ENCODE measurements at regions not wholly inside any gene's neighbourhood (a gene's known extent, or its start where the extent isn't known, plus 50 kb on each side); places are given as distances from the start of the nearest gene placed in this dataset.

GRCh38 chr5:5039918-5040317, 100.2 kb upstream of the ADAMTS16 start:
- Mint-ChIP-seq H3K36me3 (no peaks in the 10 kb centered on the region), H3K9me3 (peaks cover 0 to 5% (median 1%) of the 10 kb centered on the region in 5 donors), H3K4me3 (no peak overlapping the region), H3K27me3 (no peaks in the 10 kb centered on the region), H3K27ac (no peak overlapping the region), H3K4me1 (no peaks in the 10 kb centered on the region)
- no peak overlapping the region for H3K4me3 ChIP-seq (ENCODE audit: low read length)
- no peaks in the 10 kb centered on the region for H3K9me3 ChIP-seq (ENCODE audit: low read length)
- no peaks in the 10 kb centered on the region for H3K4me1 ChIP-seq (ENCODE audit: insufficient read depth, low read length)
- H3K27me3 ChIP-seq (ENCODE audit: insufficient read depth, low read length, poor library complexity, severe bottlenecking), result no peaks in the 10 kb centered on the region
- DNase-seq, result no peak
- ChIA-PET POLR2A (no interaction called here), CTCF (no interaction called here)
- H3K36me3 ChIP-seq (ENCODE audit: insufficient read depth, low read length), result no peaks in the 10 kb centered on the region
- H3K27ac ChIP-seq (ENCODE audit: low read depth, low read length), result no peak overlapping the region

GRCh38 chr5:5040712-5041111, 99.4 kb upstream of the ADAMTS16 start:
- CTCF ChIA-PET, result no interaction called here
- no peak overlapping the region for H3K4me3 Mint-ChIP-seq
- Histone ChIP-seq H3K4me3 (ENCODE audit: low read length) (no peak overlapping the region), H3K36me3 (ENCODE audit: insufficient read depth, low read length) (no peaks in the 10 kb centered on the region), H3K27ac (ENCODE audit: low read depth, low read length) (no peak overlapping the region), H3K4me1 (ENCODE audit: insufficient read depth, low read length) (no peaks in the 10 kb centered on the region), H3K27me3 (ENCODE audit: insufficient read depth, low read length, poor library complexity, severe bottlenecking) (no peaks in the 10 kb centered on the region), H3K9me3 (ENCODE audit: low read length) (no peaks in the 10 kb centered on the region)
- H3K36me3 Mint-ChIP-seq, result no peaks in the 10 kb centered on the region
- no peak overlapping the region for H3K27ac Mint-ChIP-seq
- POLR2A ChIA-PET, result no interaction called here
- no peak for DNase-seq
- H3K9me3 Mint-ChIP-seq, result peaks cover 0 to 5% (median 1%) of the 10 kb centered on the region in 5 donors
- no peaks in the 10 kb centered on the region for H3K4me1 Mint-ChIP-seq
- no peaks in the 10 kb centered on the region for H3K27me3 Mint-ChIP-seq

DNA sequence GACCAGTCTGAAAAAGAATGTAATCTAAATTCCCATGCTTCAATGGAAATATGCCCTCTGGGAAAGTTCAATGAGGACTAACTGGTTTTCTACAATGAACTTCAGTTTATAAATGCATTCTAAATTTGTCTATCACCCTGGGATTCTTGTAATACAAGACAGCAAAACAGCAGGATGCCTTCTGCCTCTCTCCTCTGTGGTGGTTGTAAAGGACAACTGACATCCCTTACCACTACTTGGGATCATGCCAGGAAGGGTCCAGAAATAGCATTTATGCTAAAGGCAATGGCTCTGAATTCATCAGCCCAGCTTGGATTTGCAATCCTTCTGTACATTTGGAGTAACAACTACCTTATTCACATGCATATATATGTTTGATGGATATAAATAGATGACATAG, 97.3 kb upstream of the ADAMTS16 start:
- no peaks in the 10 kb centered on the region for H3K27me3 Mint-ChIP-seq
- H3K4me1 Mint-ChIP-seq, result no peaks in the 10 kb centered on the region
- Histone ChIP-seq H3K4me3 (ENCODE audit: low read length) (no peak overlapping the region), H3K4me1 (ENCODE audit: insufficient read depth, low read length) (no peaks in the 10 kb centered on the region), H3K27me3 (ENCODE audit: insufficient read depth, low read length, poor library complexity, severe bottlenecking) (no peaks in the 10 kb centered on the region), H3K36me3 (ENCODE audit: insufficient read depth, low read length) (no peaks in the 10 kb centered on the region), H3K9me3 (ENCODE audit: low read length) (no peaks in the 10 kb centered on the region), H3K27ac (ENCODE audit: low read depth, low read length) (no peak overlapping the region)
- peaks cover 0 to 3% (median 0%) of the 10 kb centered on the region in 5 donors for H3K9me3 Mint-ChIP-seq
- H3K27ac Mint-ChIP-seq, result no peak overlapping the region
- H3K36me3 Mint-ChIP-seq, result no peaks in the 10 kb centered on the region
- no peak overlapping the region for H3K4me3 Mint-ChIP-seq
- POLR2A ChIA-PET, result no interaction called here
- DNase-seq, result no peak
- CTCF ChIA-PET, result no interaction called here

DNA sequence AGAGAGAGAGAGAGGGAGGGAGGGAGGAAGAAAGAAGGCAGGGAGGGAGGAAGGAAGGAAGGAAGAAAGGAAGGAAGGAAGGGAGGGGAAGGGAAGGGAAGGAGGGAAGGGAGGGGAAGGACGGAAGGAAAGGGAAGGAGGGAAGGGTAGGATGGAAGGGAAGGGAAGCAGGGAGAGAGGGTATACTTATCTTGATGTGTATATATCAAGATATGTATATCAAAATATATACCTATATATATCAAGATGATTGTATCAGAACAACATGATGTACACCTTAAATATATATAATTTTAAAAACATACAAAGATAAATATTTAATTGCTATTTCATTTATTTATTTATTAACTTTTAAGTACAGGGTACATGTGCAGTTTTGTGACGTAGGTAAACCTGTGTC, 96.8 kb upstream of the ADAMTS16 start:
- ChIA-PET CTCF (no interaction called here), POLR2A (no interaction called here)
- H3K27me3 ChIP-seq (ENCODE audit: insufficient read depth, low read length, poor library complexity, severe bottlenecking), result no peaks in the 10 kb centered on the region
- no peak overlapping the region for H3K27ac Mint-ChIP-seq
- H3K36me3 Mint-ChIP-seq, result no peaks in the 10 kb centered on the region
- peaks cover 0 to 3% (median 0%) of the 10 kb centered on the region in 5 donors for H3K9me3 Mint-ChIP-seq
- no peaks in the 10 kb centered on the region for H3K36me3 ChIP-seq (ENCODE audit: insufficient read depth, low read length)
- DNase-seq, result no peak
- no peaks in the 10 kb centered on the region for H3K4me1 Mint-ChIP-seq
- H3K4me3 Mint-ChIP-seq, result no peak overlapping the region
- no peaks in the 10 kb centered on the region for H3K9me3 ChIP-seq (ENCODE audit: low read length)
- no peaks in the 10 kb centered on the region for H3K4me1 ChIP-seq (ENCODE audit: insufficient read depth, low read length)
- no peak overlapping the region for H3K4me3 ChIP-seq (ENCODE audit: low read length)
- H3K27ac ChIP-seq (ENCODE audit: low read depth, low read length), result no peak overlapping the region
- no peaks in the 10 kb centered on the region for H3K27me3 Mint-ChIP-seq

DNA sequence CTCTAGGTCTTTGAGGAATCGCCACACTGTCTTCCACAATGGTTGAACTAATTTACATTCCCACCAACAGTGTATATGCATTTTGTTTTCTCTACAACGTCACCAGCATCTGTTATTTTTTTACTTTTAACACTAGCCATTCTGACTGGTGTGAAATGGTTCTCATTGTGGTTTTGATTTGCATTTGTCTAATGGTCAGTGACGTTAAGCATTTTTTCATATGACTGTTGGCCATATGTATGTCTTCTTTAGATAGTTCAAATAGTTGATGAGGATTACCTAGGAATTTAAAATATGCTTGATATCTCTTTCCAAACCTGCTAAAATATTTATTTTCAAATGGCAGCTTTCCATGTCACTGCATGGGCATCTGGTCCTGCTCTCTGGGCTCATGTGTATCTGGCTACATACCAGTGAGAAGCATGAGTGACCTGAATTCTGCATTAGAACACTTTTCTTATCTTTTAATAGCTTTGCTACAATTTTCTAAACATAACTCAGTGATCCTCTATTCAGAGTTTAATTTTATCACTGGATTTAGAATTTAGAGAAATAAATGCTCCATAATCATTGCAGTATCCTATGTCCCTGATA, 95.8 kb upstream of the ADAMTS16 start:
- ChIA-PET CTCF (no interaction called here), POLR2A (no interaction called here)
- Mint-ChIP-seq H3K27me3 (no peaks in the 10 kb centered on the region), H3K36me3 (no peaks in the 10 kb centered on the region), H3K4me3 (no peak overlapping the region), H3K9me3 (peaks cover 0 to 1% (median 0%) of the 10 kb centered on the region in 5 donors), H3K27ac (no peak overlapping the region), H3K4me1 (no peaks in the 10 kb centered on the region)
- no peak overlapping the region for H3K4me3 ChIP-seq (ENCODE audit: low read length)
- DNase-seq, result no peak
- H3K9me3 ChIP-seq (ENCODE audit: low read length), result no peaks in the 10 kb centered on the region
- no peaks in the 10 kb centered on the region for H3K4me1 ChIP-seq (ENCODE audit: insufficient read depth, low read length)
- no peaks in the 10 kb centered on the region for H3K27me3 ChIP-seq (ENCODE audit: insufficient read depth, low read length, poor library complexity, severe bottlenecking)
- no peak overlapping the region for H3K27ac ChIP-seq (ENCODE audit: low read depth, low read length)
- H3K36me3 ChIP-seq (ENCODE audit: insufficient read depth, low read length), result no peaks in the 10 kb centered on the region

GRCh38 chr5:5046680-5047502, 93.2 kb upstream of the ADAMTS16 start:
- Mint-ChIP-seq H3K4me3 (no peak overlapping the region), H3K4me1 (no peaks in the 10 kb centered on the region), H3K27ac (no peak overlapping the region), H3K9me3 (peaks cover 0 to 1% (median 0%) of the 10 kb centered on the region in 5 donors), H3K27me3 (no peaks in the 10 kb centered on the region), H3K36me3 (no peaks in the 10 kb centered on the region)
- POLR2A ChIA-PET, result no interaction called here
- H3K36me3 ChIP-seq (ENCODE audit: insufficient read depth, low read length), result no peaks in the 10 kb centered on the region
- H3K4me1 ChIP-seq (ENCODE audit: insufficient read depth, low read length), result no peaks in the 10 kb centered on the region
- H3K4me3 ChIP-seq (ENCODE audit: low read length), result no peak overlapping the region
- H3K27ac ChIP-seq (ENCODE audit: low read depth, low read length), result no peak overlapping the region
- DNase-seq, result no peak
- H3K27me3 ChIP-seq (ENCODE audit: insufficient read depth, low read length, poor library complexity, severe bottlenecking), result no peaks in the 10 kb centered on the region
- CTCF ChIA-PET, result no interaction called here
- H3K9me3 ChIP-seq (ENCODE audit: low read length), result no peaks in the 10 kb centered on the region

DNA sequence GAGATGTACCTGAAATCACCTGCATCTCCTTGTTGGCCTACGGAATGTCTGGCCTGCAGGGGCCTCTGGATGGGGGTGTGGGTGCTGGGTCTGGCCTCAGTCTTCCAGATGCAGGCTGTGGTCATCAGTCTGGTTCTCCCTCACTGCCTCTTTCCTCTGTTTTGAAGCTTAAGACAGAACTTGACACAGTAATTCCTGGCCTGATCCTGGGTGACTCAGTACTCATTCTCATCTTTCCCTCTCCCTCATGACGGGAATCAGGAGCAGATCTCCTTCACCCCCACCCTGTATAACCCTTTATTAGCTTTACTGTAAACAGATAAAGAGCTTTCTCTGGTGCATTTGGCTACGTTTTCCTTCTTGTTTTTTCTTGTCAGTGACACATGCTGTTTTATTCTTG, 89.3 kb upstream of the ADAMTS16 start:
- Mint-ChIP-seq H3K27ac (no peak overlapping the region), H3K9me3 (peaks cover 0 to 4% (median 0%) of the 10 kb centered on the region in 5 donors), H3K4me3 (no peak overlapping the region), H3K4me1 (no peaks in the 10 kb centered on the region), H3K27me3 (no peaks in the 10 kb centered on the region), H3K36me3 (no peaks in the 10 kb centered on the region)
- Histone ChIP-seq H3K36me3 (ENCODE audit: insufficient read depth, low read length) (no peaks in the 10 kb centered on the region), H3K27ac (ENCODE audit: low read depth, low read length) (no peak overlapping the region), H3K27me3 (ENCODE audit: insufficient read depth, low read length, poor library complexity, severe bottlenecking) (no peaks in the 10 kb centered on the region), H3K9me3 (ENCODE audit: low read length) (no peaks in the 10 kb centered on the region), H3K4me1 (ENCODE audit: insufficient read depth, low read length) (no peaks in the 10 kb centered on the region), H3K4me3 (ENCODE audit: low read length) (no peak overlapping the region)
- ChIA-PET CTCF (no interaction called here), POLR2A (no interaction called here)
- DNase-seq, result no peak

DNA sequence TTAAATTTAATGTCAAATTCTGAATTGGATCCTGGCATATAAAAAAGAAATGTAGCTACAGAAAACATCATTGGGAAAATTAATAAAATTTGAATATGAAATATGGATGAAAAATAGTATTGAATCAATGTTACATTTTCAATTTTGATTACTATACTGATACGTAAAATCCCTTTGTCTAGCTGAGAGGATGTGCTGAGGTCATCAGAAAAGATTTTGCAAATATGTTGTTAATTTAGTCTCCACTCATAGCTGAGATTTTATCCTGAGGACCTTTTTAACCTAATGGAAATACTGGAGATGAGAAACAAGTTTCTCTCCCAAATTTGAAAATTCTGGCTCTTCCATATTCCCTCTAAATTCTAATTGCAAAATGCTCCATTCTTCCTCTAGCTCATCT, 84.4 kb upstream of the ADAMTS16 start:
- Histone ChIP-seq H3K27ac (ENCODE audit: low read depth, low read length) (no peak overlapping the region), H3K9me3 (ENCODE audit: low read length) (no peaks in the 10 kb centered on the region), H3K4me3 (ENCODE audit: low read length) (no peak overlapping the region), H3K27me3 (ENCODE audit: insufficient read depth, low read length, poor library complexity, severe bottlenecking) (no peaks in the 10 kb centered on the region), H3K4me1 (ENCODE audit: insufficient read depth, low read length) (no peaks in the 10 kb centered on the region), H3K36me3 (ENCODE audit: insufficient read depth, low read length) (no peaks in the 10 kb centered on the region)
- ChIA-PET POLR2A (no interaction called here), CTCF (no interaction called here)
- Mint-ChIP-seq H3K4me3 (no peak overlapping the region), H3K36me3 (peaks cover 0 to 2% (median 0%) of the 10 kb centered on the region in 3 donors), H3K9me3 (peaks cover 0 to 4% (median 0%) of the 10 kb centered on the region in 5 donors), H3K27ac (no peak overlapping the region), H3K27me3 (no peaks in the 10 kb centered on the region), H3K4me1 (no peaks in the 10 kb centered on the region)
- DNase-seq, result no peak

All from CD8-positive, alpha-beta memory T cell (primary cell).